Mesenchymal stem cell (in vitro differentiated cells and primary cell): ENCODE measurements at regions not wholly inside any gene's neighbourhood (a gene's known extent, or its start where the extent isn't known, plus 50 kb on each side); places are given as distances from the start of the nearest gene placed in this dataset.

Experiments used
- DNase-seq: peaks from one replicate; pipeline ENCODE4 v3.0.0-alpha.2; 2013
- H2AFZ ChIP-seq: one replicate; pipeline ENCODE4 v1.6.1; 2013; ENCODE audit warnings: low read depth, mild to moderate bottlenecking, control low read depth, inconsistent platforms, low read length, moderate library complexity
- H2AK5ac ChIP-seq: 2 replicates; pipeline ENCODE4 v1.6.1; 2013; ENCODE audit warnings: low read length, moderate library complexity, mild to moderate bottlenecking, inconsistent platforms; ENCODE audit not compliant: severe bottlenecking
- H2BK120ac ChIP-seq: one replicate; pipeline ENCODE4 v1.6.1; 2013; ENCODE audit warnings: low read depth, mild to moderate bottlenecking, inconsistent platforms, low read length, moderate library complexity
- H2BK12ac ChIP-seq, 2 experiments: one replicate each; pipeline ENCODE4 v1.6.1; 2013; ENCODE audit warnings: inconsistent platforms in 2 of 2, low read length in 2 of 2, mild to moderate bottlenecking in 2 of 2, moderate library complexity in 2 of 2, control low read depth in 1 of 2
- H2BK15ac ChIP-seq: one replicate; pipeline ENCODE4 v1.6.1; 2013; ENCODE audit warnings: mild to moderate bottlenecking, low read depth, inconsistent platforms; ENCODE audit not compliant: poor library complexity, severe bottlenecking
- H2BK5ac ChIP-seq: 2 replicates; pipeline ENCODE4 v1.6.1; 2013; ENCODE audit warnings: low read depth, mild to moderate bottlenecking, low read length, control low read depth, inconsistent platforms; ENCODE audit not compliant: poor library complexity, severe bottlenecking
- H3K14ac ChIP-seq, 2 experiments: one replicate each; pipeline ENCODE4 v1.6.1; 2013; ENCODE audit warnings: inconsistent platforms in 2 of 2, low read length in 2 of 2, control low read depth in 1 of 2, mild to moderate bottlenecking in 1 of 2, moderate library complexity in 1 of 2
- H3K18ac ChIP-seq, 2 experiments: one replicate each; pipeline ENCODE4 v1.6.1; 2013; ENCODE audit warnings: inconsistent platforms in 2 of 2, low read length in 2 of 2, control low read depth in 1 of 2, low read depth in 1 of 2, mild to moderate bottlenecking in 1 of 2
- H3K23ac ChIP-seq, 2 experiments: one replicate each; pipeline ENCODE4 v1.6.1; 2013; ENCODE audit warnings: inconsistent platforms in 2 of 2, low read length in 2 of 2, mild to moderate bottlenecking in 2 of 2, moderate library complexity in 2 of 2, control low read depth in 1 of 2
- H3K27ac ChIP-seq: 2 replicates; pipeline ENCODE4 v1.5.1; 2013; ENCODE audit warnings: mild to moderate bottlenecking, moderate library complexity, low read length, control low read depth, inconsistent platforms; ENCODE audit not compliant: poor library complexity, severe bottlenecking
- H3K27me3 ChIP-seq, 2 experiments: 2 replicates each; pipeline versions ENCODE4 v1.6.1 to v1.7.0; 2013; ENCODE audit warnings: low read length in 2 of 2, mild to moderate bottlenecking in 2 of 2, moderate library complexity in 2 of 2, control low read depth in 1 of 2, inconsistent platforms in 1 of 2; ENCODE audit not compliant: control insufficient read depth in 1 of 2, insufficient read depth in 1 of 2
- H3K36me3 ChIP-seq, 2 experiments: 2 replicates each; pipeline versions ENCODE4 v1.6.1 to v1.7.0; 2013; ENCODE audit warnings: low read length in 2 of 2, control low read depth in 1 of 2, inconsistent platforms in 1 of 2, low read depth in 1 of 2, mild to moderate bottlenecking in 1 of 2; ENCODE audit not compliant: insufficient read depth in 2 of 2, control insufficient read depth in 1 of 2
- H3K4ac ChIP-seq, 2 experiments: one replicate each; pipeline ENCODE4 v1.6.1; 2013; ENCODE audit warnings: inconsistent platforms in 2 of 2, low read length in 2 of 2, mild to moderate bottlenecking in 2 of 2, moderate library complexity in 2 of 2, control low read depth in 1 of 2, low read depth in 1 of 2
- H3K4me1 ChIP-seq: 2 replicates; pipeline ENCODE4 v1.6.1; 2013; ENCODE audit warnings: low read depth, low read length, control low read depth; ENCODE audit not compliant: control insufficient read depth, insufficient read depth
- H3K4me2 ChIP-seq: 2 replicates; pipeline ENCODE4 v1.6.1; 2013; ENCODE audit warnings: low read length, mild to moderate bottlenecking, inconsistent platforms; ENCODE audit not compliant: poor library complexity, severe bottlenecking
- H3K4me3 ChIP-seq, 2 experiments: 2 replicates each; pipeline versions ENCODE4 v1.5.1 to v1.7.0; 2013; ENCODE audit warnings: low read length in 2 of 2, mild to moderate bottlenecking in 2 of 2, control low read depth in 1 of 2, low read depth in 1 of 2; ENCODE audit not compliant: insufficient read depth in 1 of 2
- H3K79me1 ChIP-seq: replicated peaks from 2 replicates; pipeline ENCODE4 v1.6.1; 2013; ENCODE audit warnings: mild to moderate bottlenecking, control low read depth, low read length, inconsistent platforms; ENCODE audit not compliant: poor library complexity, severe bottlenecking
- H3K9ac ChIP-seq: 2 replicates; pipeline ENCODE4 v1.7.0; 2013; ENCODE audit warnings: mild to moderate bottlenecking, low read length, moderate library complexity
- H3K9me3 ChIP-seq: 2 replicates; pipeline ENCODE4 v1.7.0; 2013; ENCODE audit warnings: mild to moderate bottlenecking, low read length; ENCODE audit not compliant: control insufficient read depth
- H4K8ac ChIP-seq: one replicate; pipeline ENCODE4 v1.6.1; 2013; ENCODE audit warnings: inconsistent platforms, mild to moderate bottlenecking, low read length, moderate library complexity
- H4K91ac ChIP-seq: one replicate; pipeline ENCODE4 v1.6.1; 2013; ENCODE audit warnings: mild to moderate bottlenecking, low read length, inconsistent platforms
- WGBS: methylation state at CpG from one replicate; pipeline ENCODE4 v1.1.7; 2013; ENCODE audit warnings: mixed read lengths; 5-methylcytosine and 5-hydroxymethylcytosine counted together

DNA sequence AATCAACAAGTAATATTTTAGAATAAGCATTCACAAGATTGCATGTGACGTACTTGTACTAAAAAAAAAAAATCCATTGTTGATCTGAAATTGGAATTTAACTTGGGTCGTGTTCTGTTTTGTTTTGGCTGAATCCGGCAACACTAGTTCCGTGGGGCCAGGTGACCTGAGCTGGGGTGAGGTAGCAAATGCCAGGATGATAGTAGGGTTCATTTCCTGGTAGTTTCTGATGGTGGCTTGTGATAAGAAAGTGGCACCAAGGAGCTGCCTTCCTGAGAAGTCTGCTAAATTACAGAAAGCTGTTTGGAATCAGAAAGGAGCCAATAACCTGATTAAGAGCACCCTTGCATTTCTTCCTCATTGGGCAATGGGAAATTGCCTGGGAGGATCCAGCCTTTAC, 126.4 kb upstream of the DLX2 start:
- no peak overlapping the region for H3K14ac ChIP-seq
- H2AK5ac ChIP-seq: no peak overlapping the region
- no peaks in the 10 kb centered on the region for H3K9me3 ChIP-seq
- H2BK120ac ChIP-seq: peak overlapping the region; percentile 11
- no peak overlapping the region for H3K4me3 ChIP-seq
- no peak for DNase-seq
- H3K9ac ChIP-seq: no peak overlapping the region
- no peak overlapping the region for H2BK12ac ChIP-seq
- no peak overlapping the region for H3K23ac ChIP-seq
- H3K27ac ChIP-seq: no peak overlapping the region
- no peak overlapping the region for H4K91ac ChIP-seq
- peaks cover 8% of the 10 kb centered on the region for H3K4me1 ChIP-seq
- H3K18ac ChIP-seq: peak overlapping the region in 1 of 2 experiments; percentile 17
- no peaks in the 10 kb centered on the region for H3K36me3 ChIP-seq
- H2BK5ac ChIP-seq: no peak overlapping the region
- H2AFZ ChIP-seq: no peak overlapping the region
- WGBS: 88% methylated on average over 4 of the region's 4 CpGs
- no peak overlapping the region for H3K4me2 ChIP-seq
- no peaks in the 10 kb centered on the region for H3K79me1 ChIP-seq
- no peak overlapping the region for H4K8ac ChIP-seq
- peaks cover 2 to 12% of the 10 kb centered on the region in 2 experiments for H3K27me3 ChIP-seq
- no peak overlapping the region for H3K4ac ChIP-seq
- no peak overlapping the region for H2BK15ac ChIP-seq

- Histone ChIP-seq H3K18ac (peak overlapping the region in 1 of 2 experiments; percentile 6), H3K36me3 (no peaks in the 10 kb centered on the region), H3K23ac (no peak overlapping the region), H3K9me3 (no peaks in the 10 kb centered on the region), H3K27me3 (peaks cover 15 to 24% of the 10 kb centered on the region in 2 experiments), H3K79me1 (no peaks in the 10 kb centered on the region), H3K14ac (peak overlapping the region in 1 of 2 experiments; percentile 51), H4K8ac (no peak overlapping the region), H3K4me1 (peaks cover 16% of the 10 kb centered on the region), H3K27ac (no peak overlapping the region), H3K4me3 (no peak overlapping the region), H4K91ac (no peak overlapping the region), H3K4ac (peak overlapping the region in 1 of 2 experiments; percentile 80), H2AFZ (no peak overlapping the region), H2BK5ac (no peak overlapping the region), H2AK5ac (peak overlapping the region; percentile 50), H3K9ac (no peak overlapping the region), H2BK12ac (peak overlapping the region; percentile 8 to 14), H2BK15ac (no peak overlapping the region), H2BK120ac (no peak overlapping the region), H3K4me2 (no peak overlapping the region)
- no peak for DNase-seq
- WGBS: 86% methylated on average over 4 of the region's 5 CpGs
These were observed 127.7 kb upstream of the DLX2 start for GRCh38 chr2:172230332-172230888.

DNA sequence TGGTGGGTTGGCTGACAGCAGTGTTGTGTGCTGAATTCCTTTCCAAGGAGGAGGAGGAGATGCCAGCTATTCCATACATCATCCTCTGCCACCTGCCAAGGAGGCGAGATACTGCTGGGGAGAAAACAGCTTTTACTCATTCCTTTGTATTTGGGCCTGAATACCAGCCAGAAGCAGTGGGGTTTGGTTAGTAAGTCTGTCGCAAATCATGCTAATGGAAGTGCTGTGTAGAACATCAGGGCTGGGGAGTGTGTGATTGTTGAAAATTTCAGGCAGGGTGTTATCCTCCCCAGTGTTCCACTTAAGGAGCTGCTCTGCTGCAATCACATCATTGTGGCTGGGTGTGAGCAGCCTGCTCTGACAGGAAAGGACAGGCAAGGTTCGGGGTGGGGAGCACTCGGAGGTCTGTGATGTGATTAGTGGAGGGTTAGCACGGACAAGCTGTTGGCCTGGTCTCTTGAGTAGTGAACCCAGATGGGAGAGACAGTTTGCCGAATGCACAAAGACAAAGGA, 128.2 kb upstream of the DLX2 start:
- H3K4me3 ChIP-seq: no peak overlapping the region
- peak overlapping the region in 1 of 2 experiments; percentile 80 for H3K4ac ChIP-seq
- no peak overlapping the region for H3K9ac ChIP-seq
- peak overlapping the region; percentile 14 to 38 for H2BK12ac ChIP-seq
- peak overlapping the region in 1 of 2 experiments; percentile 51 for H3K14ac ChIP-seq
- no peak overlapping the region for H2AK5ac ChIP-seq
- no peak overlapping the region for H2BK5ac ChIP-seq
- no peak for DNase-seq
- H2BK15ac ChIP-seq: peak overlapping the region; percentile 41
- peak overlapping the region in 1 of 2 experiments; percentile 6 for H3K18ac ChIP-seq
- H3K27ac ChIP-seq: no peak overlapping the region
- H3K9me3 ChIP-seq: no peaks in the 10 kb centered on the region
- peaks cover 16 to 30% of the 10 kb centered on the region in 2 experiments for H3K27me3 ChIP-seq
- no peak overlapping the region for H4K91ac ChIP-seq
- H3K23ac ChIP-seq: no peak overlapping the region
- H2AFZ ChIP-seq: no peak overlapping the region
- no peak overlapping the region for H3K4me2 ChIP-seq
- H2BK120ac ChIP-seq: no peak overlapping the region
- no peaks in the 10 kb centered on the region for H3K36me3 ChIP-seq
- WGBS: 93% methylated on average over 6 of the region's 6 CpGs
- peaks cover 17% of the 10 kb centered on the region for H3K4me1 ChIP-seq
- H4K8ac ChIP-seq: no peak overlapping the region
- no peaks in the 10 kb centered on the region for H3K79me1 ChIP-seq

DNA sequence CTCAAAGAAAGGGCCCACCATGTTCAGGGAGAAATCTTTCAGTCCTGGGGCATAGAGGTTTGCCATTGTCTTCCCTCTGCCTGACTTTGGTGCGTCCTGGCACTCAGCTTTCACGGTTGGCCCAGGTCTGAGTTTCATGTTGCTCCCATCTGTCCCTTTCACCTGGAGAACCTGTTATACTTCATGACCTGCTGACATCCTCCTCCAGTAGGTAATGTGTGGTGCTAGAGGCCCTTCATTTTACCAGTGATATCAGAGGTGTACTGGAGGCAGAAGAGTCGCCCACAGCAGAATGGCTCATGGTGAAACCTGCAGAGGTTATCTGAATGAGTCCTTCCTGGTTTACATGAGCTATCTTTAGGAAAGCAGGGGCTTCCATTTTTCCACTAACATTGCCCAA, 128.8 kb upstream of the DLX2 start:
- Histone ChIP-seq H3K14ac (no peak overlapping the region), H3K27ac (peak overlapping the region; percentile 8), H3K27me3 (peaks cover 16 to 35% of the 10 kb centered on the region in 2 experiments), H4K8ac (no peak overlapping the region), H3K4me3 (no peak overlapping the region), H3K9me3 (no peaks in the 10 kb centered on the region), H2BK120ac (no peak overlapping the region), H2BK12ac (peak overlapping the region in 1 of 2 experiments; percentile 38), H2BK5ac (no peak overlapping the region), H3K4ac (peak overlapping the region in 1 of 2 experiments; percentile 3), H3K9ac (no peak overlapping the region), H4K91ac (no peak overlapping the region), H3K36me3 (no peaks in the 10 kb centered on the region), H3K79me1 (no peaks in the 10 kb centered on the region), H3K4me1 (peaks cover 17% of the 10 kb centered on the region), H2AFZ (no peak overlapping the region), H3K23ac (no peak overlapping the region), H3K18ac (peak overlapping the region in 1 of 2 experiments; percentile 25), H3K4me2 (no peak overlapping the region), H2BK15ac (no peak overlapping the region), H2AK5ac (no peak overlapping the region)
- no peak for DNase-seq
- 72% methylated on average over 3 of the region's 3 CpGs for WGBS
